GM06990 (cell line): ENCODE measurements at regions not wholly inside any gene's neighbourhood (a gene's known extent, or its start where the extent isn't known, plus 50 kb on each side); places are given as distances from the start of the nearest gene placed in this dataset.

Experiments used
- DNase-seq: peaks from one replicate; pipeline ENCODE4 v3.0.0-alpha.2; 2011; ENCODE audit not compliant: insufficient read length; ENCODE audit errors: extremely low read depth
- H3K27me3 ChIP-seq: replicated peaks from 2 replicates; pipeline ENCODE4 v1.6.0; 2011; ENCODE audit warnings: low read length; ENCODE audit not compliant: control insufficient read depth, insufficient read depth
- H3K36me3 ChIP-seq: 2 replicates; pipeline ENCODE4 v1.5.1; 2011; ENCODE audit warnings: low read length; ENCODE audit not compliant: control insufficient read depth, insufficient read depth
- H3K4me3 ChIP-seq: replicated peaks from 2 replicates; pipeline ENCODE4 v1.5.1; 2011; ENCODE audit warnings: low read depth, mild to moderate bottlenecking, control low read depth, low read length
- TF ChIP-seq, protein P1 (sequence below): IDR thresholded peaks from 2 replicates; pipeline ENCODE4 v1.5.1; 2011; ENCODE audit warnings: low read length, control low read depth, mild to moderate bottlenecking, inconsistent platforms; ENCODE audit not compliant: insufficient read depth, poor library complexity, severe bottlenecking

DNA sequence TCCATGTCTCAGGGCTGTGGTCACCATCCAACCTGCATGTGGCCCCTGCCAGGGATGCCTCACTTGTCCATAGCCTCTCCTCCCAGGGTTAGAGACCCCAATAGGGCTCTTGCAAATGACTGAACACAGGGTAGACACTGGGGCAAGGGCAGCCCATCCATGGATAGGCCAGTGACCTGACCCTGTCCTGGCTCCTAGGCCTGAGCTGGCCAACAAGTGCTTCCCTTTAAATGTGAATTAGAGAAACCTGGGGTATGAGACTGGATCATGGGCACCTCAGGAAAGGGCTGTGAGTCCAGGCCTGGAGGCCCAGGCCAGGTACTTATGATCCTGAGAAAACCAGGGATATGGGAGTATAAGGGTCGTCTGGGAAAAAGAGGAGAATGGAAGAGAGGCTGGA is 64.5 kb downstream of the COPS8 start:
- Histone ChIP-seq H3K4me3 (no peak overlapping the region), H3K27me3 (no peaks in the 10 kb centered on the region), H3K36me3 (no peaks in the 10 kb centered on the region)
- DNase-seq = no peak
- TF ChIP-seq, protein P1, sequence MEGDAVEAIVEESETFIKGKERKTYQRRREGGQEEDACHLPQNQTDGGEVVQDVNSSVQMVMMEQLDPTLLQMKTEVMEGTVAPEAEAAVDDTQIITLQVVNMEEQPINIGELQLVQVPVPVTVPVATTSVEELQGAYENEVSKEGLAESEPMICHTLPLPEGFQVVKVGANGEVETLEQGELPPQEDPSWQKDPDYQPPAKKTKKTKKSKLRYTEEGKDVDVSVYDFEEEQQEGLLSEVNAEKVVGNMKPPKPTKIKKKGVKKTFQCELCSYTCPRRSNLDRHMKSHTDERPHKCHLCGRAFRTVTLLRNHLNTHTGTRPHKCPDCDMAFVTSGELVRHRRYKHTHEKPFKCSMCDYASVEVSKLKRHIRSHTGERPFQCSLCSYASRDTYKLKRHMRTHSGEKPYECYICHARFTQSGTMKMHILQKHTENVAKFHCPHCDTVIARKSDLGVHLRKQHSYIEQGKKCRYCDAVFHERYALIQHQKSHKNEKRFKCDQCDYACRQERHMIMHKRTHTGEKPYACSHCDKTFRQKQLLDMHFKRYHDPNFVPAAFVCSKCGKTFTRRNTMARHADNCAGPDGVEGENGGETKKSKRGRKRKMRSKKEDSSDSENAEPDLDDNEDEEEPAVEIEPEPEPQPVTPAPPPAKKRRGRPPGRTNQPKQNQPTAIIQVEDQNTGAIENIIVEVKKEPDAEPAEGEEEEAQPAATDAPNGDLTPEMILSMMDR = no peak

DNA sequence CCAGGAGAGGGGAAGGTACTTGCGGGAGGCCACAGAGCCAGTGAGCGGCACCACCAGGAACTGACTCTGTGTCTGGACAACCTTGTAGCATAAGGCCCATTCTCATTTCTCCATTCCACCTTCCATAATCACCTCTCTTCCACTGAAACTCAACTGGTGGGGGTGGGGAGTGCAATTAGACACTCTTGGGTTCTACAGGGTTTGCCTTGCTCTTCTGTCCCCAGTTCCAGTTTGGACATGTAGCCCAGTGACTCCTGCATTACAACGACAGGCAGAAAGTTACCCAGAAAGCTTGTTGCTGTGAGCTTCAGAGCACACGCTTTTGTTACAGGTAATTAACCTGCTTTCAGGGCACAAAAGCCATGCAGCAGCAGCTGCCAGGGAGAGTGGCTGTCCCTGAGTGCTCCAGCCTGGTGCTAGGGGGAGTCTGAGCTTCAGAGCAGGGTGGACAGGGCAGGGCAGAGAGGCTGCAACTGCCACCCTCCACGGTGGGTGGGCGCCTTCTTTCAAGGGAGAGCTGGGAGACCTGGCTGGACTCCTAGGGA is 65.2 kb downstream of the COPS8 start:
- TF ChIP-seq, protein P1 = no peak
- no peak overlapping the region for H3K4me3 ChIP-seq
- no peaks in the 10 kb centered on the region for H3K36me3 ChIP-seq
- no peak for DNase-seq
- H3K27me3 ChIP-seq = no peaks in the 10 kb centered on the region

DNA sequence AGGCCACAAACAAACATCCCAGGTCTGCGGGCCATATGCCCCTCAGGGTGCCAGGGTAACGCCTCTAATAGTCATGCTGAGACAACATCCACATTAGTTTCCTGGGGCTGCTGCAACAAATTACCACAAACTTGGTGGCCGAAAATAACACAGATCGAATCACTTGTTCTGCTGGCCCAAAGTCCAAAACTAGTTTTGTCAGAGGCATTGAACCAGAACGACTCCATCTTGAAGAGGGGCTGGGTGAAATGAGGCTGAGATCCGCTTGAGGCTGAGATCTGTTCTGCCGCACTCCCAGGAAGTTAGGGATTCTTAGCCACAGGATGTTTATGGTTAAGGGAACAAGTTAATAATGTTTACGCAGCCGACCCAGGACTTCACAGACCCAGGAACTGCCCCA is 66.7 kb downstream of the COPS8 start:
- no peak overlapping the region for H3K4me3 ChIP-seq
- H3K36me3 ChIP-seq = no peaks in the 10 kb centered on the region
- no peaks in the 10 kb centered on the region for H3K27me3 ChIP-seq
- TF ChIP-seq, protein P1 = no peak
- no peak for DNase-seq

DNA sequence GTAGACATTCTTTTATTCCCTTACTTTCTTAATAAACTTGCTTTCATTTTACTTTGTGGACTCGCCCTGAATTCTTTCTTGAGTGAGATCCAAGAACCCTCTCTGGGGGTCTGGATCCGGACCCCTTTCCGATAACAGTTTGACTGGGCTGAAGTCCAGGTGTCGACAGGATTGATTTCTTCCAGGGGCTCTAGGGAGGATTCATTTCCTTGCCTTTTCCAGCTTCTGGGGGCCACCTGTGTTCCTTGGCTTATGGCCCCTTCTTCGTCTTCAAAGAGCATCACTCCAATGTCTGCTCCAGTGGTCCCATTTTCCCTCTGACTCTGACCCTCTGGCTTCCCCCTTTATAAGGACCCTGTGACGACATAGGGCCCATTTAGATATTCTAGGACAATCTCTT is 67.5 kb downstream of the COPS8 start:
- Histone ChIP-seq H3K4me3 (no peak overlapping the region), H3K27me3 (no peaks in the 10 kb centered on the region), H3K36me3 (no peaks in the 10 kb centered on the region)
- TF ChIP-seq, protein P1 = no peak
- no peak for DNase-seq

DNA sequence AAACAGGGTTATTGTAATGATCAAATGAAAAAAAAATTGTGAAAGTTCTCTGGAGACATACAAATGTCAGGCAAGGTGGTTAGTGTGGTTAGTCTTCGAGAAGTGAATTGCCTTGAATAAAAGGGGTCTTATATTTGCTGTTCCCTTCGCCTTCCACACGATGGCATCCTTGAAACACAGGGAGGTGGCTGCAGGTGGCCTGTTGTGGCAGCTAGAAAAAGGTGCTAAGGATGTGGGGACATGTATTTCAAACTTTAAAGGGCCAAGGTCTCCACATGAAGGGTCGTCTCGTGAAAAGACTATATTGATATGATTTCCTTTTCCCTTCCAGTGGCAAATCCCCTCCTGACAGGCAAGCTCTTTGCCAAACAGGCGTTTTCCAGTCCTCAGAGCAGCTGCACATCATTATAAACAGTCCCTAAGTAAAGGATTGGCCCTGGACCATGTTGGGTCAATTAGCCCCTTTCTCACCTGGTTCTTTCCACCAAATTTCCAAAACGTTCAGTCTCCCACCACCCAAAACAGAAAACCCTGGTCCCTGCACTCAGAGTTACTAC is 68.5 kb downstream of the COPS8 start:
- TF ChIP-seq, protein P1 = peak; percentile 90
- no peak overlapping the region for H3K4me3 ChIP-seq
- peak; percentile 30 for DNase-seq
- no peaks in the 10 kb centered on the region for H3K27me3 ChIP-seq
- H3K36me3 ChIP-seq = no peaks in the 10 kb centered on the region
